ENCODE measurements at regions not wholly inside any gene's neighbourhood (a gene's known extent, or its start where the extent isn't known, plus 50 kb on each side); places are given as distances from the start of the nearest gene placed in this dataset.

- H4K91ac ChIP-seq (ENCODE audit: insufficient read length, low read depth, low read length): no peak overlapping the region
- no CpG with 5 or more reads among the region's 3 CpGs for WGBS (ENCODE audit: extremely low coverage, insufficient read length, low lambda C conversion rate)
These were observed 165.2 kb downstream of the IL15 start for GRCh38 chr4:141801558-141801957.

More at GRCh38 chr4:141801558-141801957, 165.2 kb downstream of the IL15 start:
- Histone ChIP-seq H3K56ac (ENCODE audit: insufficient read length, low read depth, low read length) (no peak overlapping the region), H2BK120ac (ENCODE audit: low read depth, low read length, poor library complexity, severe bottlenecking) (no peak overlapping the region), H3K18ac (ENCODE audit: insufficient read length, low read depth, low read length) (no peak overlapping the region), H3K23me2 (ENCODE audit: insufficient read length, low read depth, low read length, poor library complexity, severe bottlenecking) (no peaks in the 10 kb centered on the region), H3K14ac (ENCODE audit: insufficient read depth, low read length) (no peak overlapping the region), H3K23ac (ENCODE audit: insufficient read length, low read depth, low read length) (no peak overlapping the region), H2BK12ac (ENCODE audit: insufficient read length, low read depth, low read length) (no peak overlapping the region), H3K79me1 (ENCODE audit: insufficient read depth, low read depth, low read length, poor library complexity, severe bottlenecking) (no peaks in the 10 kb centered on the region), H3K79me2 (ENCODE audit: insufficient read depth, low read length) (no peaks in the 10 kb centered on the region), H3K9ac (ENCODE audit: extremely low read depth, insufficient read length, low read length) (no peak overlapping the region), H3T11ph (ENCODE audit: low read length) (no peak overlapping the region), H2BK5ac (ENCODE audit: insufficient read length, low read length) (no peak overlapping the region), H4K5ac (ENCODE audit: insufficient read length, low read depth, low read length) (no peak overlapping the region), H4K20me1 (ENCODE audit: control insufficient read depth, insufficient read depth, insufficient read length) (no peaks in the 10 kb centered on the region), H2BK15ac (ENCODE audit: low read depth, low read length) (no peak overlapping the region), H3K4ac (ENCODE audit: low read depth, low read length) (no peak overlapping the region), H2AFZ (ENCODE audit: low read length) (no peak overlapping the region), H2AK5ac (ENCODE audit: insufficient read length, low read length) (no peak overlapping the region), H3K27ac (ENCODE audit: insufficient read length, low read depth, low read length) (no peak overlapping the region), H4K8ac (replicated peaks; ENCODE audit: insufficient read length, low read depth, low read length) (no peak overlapping the region), H2BK20ac (ENCODE audit: low read depth, low read length, poor library complexity, severe bottlenecking) (no peak overlapping the region), H3K4me1 (ENCODE audit: insufficient read depth, low read length) (no peaks in the 10 kb centered on the region), H3K27me3 (ENCODE audit: insufficient read depth, low read length) (no peaks in the 10 kb centered on the region), H3K9me3 (ENCODE audit: control insufficient read depth, low read depth, low read length) (no peaks in the 10 kb centered on the region), H3K4me2 (ENCODE audit: insufficient read depth, insufficient read length, low read length) (no peak overlapping the region)
- TF ChIP-seq CTCF (conservative IDR thresholded peaks at IDR 0.05): no peak
- Mint-ChIP-seq H3K27me3 (ENCODE audit: low read depth) (no peaks in the 10 kb centered on the region; the same call in 1 of the 2 replicates), H3K36me3 (ENCODE audit: insufficient read depth in 1 of 3, low read depth in 3 of 3) (no peaks in the 10 kb centered on the region), H3K4me3 (no peak overlapping the region), H3K27ac (no peak overlapping the region; a peak in 1 of 7 replicates), H3K4me1 (no peaks in the 10 kb centered on the region), H3K9me3 (no peaks in the 10 kb centered on the region)
- DNase-seq: no peak

Measured in H9 (cell line).